K562 (cell line): ENCODE measurements at regions not wholly inside any gene's neighbourhood (a gene's known extent, or its start where the extent isn't known, plus 50 kb on each side); places are given as distances from the start of the nearest gene placed in this dataset.

Source experiments
- ATAC-seq: fragments of 200-7000 bp; cut with Tn5 transposase; 3 replicates; pipeline ENCODE4 v1.9.1; 2020; ENCODE audit warnings: moderate library complexity
- BruUV-seq: library from RNA; stranded (reverse); fragments of 400-500 nt; replicated peaks from 2 replicates; lab custom pipeline; 2021; lab: Mats Ljungman, UMichigan
- CTCF ChIA-PET: fragments of 300-600 bp; formaldehyde crosslinking; extraction: SDS; loops from one replicate; lab custom pipeline; 2021; ENCODE audit warnings: low intra/inter-chr PET ratio; lab: Yijun Ruan, JAX
- POLR2A ChIA-PET: fragments of 300-600, 350-650 bp; sonication (Branson Sonifier 250); formaldehyde crosslinking; extraction: SDS; loops from one replicate; lab custom pipeline; 2021; ENCODE audit warnings: antibody characterized with exemption, inconsistent platforms; lab: Yijun Ruan, JAX
- DNase-seq, 4 experiments: peaks; one replicate each; pipeline versions ENCODE4 v3.0.0 to v3.0.0-alpha.2; 2011 to 2018; ENCODE audit warnings: low spot score in 3 of 4, mixed read lengths in 3 of 4; ENCODE audit errors: extremely low read depth in 1 of 4
- FAIRE-seq: peaks from 2 replicates; lab custom pipeline; 2011; peaks lifted over from hg19 to GRCh38; lab: Jason Lieb, UNC
- H2AFZ ChIP-seq: 2 replicates; pipeline ENCODE4 v1.6.0; 2011; ENCODE audit warnings: low read depth, low read length, control low read depth, inconsistent platforms
- H3K27ac ChIP-seq: fragments of 200-600 bp; 3 replicates; pipeline ENCODE4 v1.8.0; 2011; ENCODE audit warnings: low read depth, mild to moderate bottlenecking, control low read depth, inconsistent platforms, low read length, moderate library complexity, mixed read lengths; ENCODE audit errors: extremely low read depth
- H3K27me3 ChIP-seq, 2 experiments: fragments of 300-600 bp in 1 of 2; 2 replicates in 1 of 2; 3 replicates in 1 of 2; pipeline versions ENCODE4 v1.6.0 to v1.8.0; 2011; ENCODE audit warnings: inconsistent platforms in 2 of 2, low read length in 2 of 2, mild to moderate bottlenecking in 1 of 2, mixed read lengths in 1 of 2, moderate library complexity in 1 of 2; ENCODE audit not compliant: control insufficient read depth in 2 of 2, insufficient read depth in 2 of 2
- H3K36me3 ChIP-seq: fragments of 300-600 bp; 3 replicates; pipeline ENCODE4 v1.8.0; 2011; ENCODE audit warnings: mild to moderate bottlenecking, low read length, inconsistent platforms; ENCODE audit not compliant: control insufficient read depth, insufficient read depth
- H3K4me1 ChIP-seq, 2 experiments: fragments of 200-600 bp in 1 of 2; replicated peaks in 1 of 2; 2 replicates in 1 of 2; 3 replicates in 1 of 2; pipeline versions ENCODE4 v1.5.1 to v1.8.0; 2011; ENCODE audit warnings: inconsistent platforms in 2 of 2, low read length in 2 of 2, mild to moderate bottlenecking in 1 of 2, mixed read lengths in 1 of 2, moderate library complexity in 1 of 2; ENCODE audit not compliant: control insufficient read depth in 2 of 2, insufficient read depth in 2 of 2
- H3K4me2 ChIP-seq: 2 replicates; pipeline ENCODE4 v1.6.1; 2011; ENCODE audit warnings: low read length, control low read depth, inconsistent platforms, mixed read lengths; ENCODE audit not compliant: insufficient read depth
- H3K4me3 ChIP-seq: fragments of 200-600 bp; sonication (generic), shearing (Covaris generic); 2 replicates; pipeline ENCODE4 v1.5.1; 2016; ENCODE audit warnings: control low read depth, inconsistent platforms
- H3K79me2 ChIP-seq: fragments of 200-600 bp; 3 replicates; pipeline ENCODE4 v1.8.0; 2011; ENCODE audit warnings: low read length, inconsistent platforms; ENCODE audit not compliant: control insufficient read depth, insufficient read depth
- H3K9ac ChIP-seq, 2 experiments: 2 replicates each; pipeline versions ENCODE4 v1.6.0 to v1.6.1; 2011; ENCODE audit warnings: low read depth in 2 of 2, low read length in 2 of 2, control low read depth in 1 of 2, inconsistent platforms in 1 of 2, mild to moderate bottlenecking in 1 of 2, mixed read lengths in 1 of 2; ENCODE audit not compliant: insufficient read depth in 1 of 2
- H3K9me1 ChIP-seq: one replicate; pipeline ENCODE4 v1.6.0; 2011; ENCODE audit warnings: inconsistent platforms, mild to moderate bottlenecking, low read length, moderate library complexity; ENCODE audit not compliant: control insufficient read depth, insufficient read depth
- H3K9me3 ChIP-seq: replicated peaks from 2 replicates; pipeline ENCODE4 v1.5.1; 2011; ENCODE audit warnings: low read depth, low read length, inconsistent platforms; ENCODE audit not compliant: control insufficient read depth, insufficient read depth
- H4K20me1 ChIP-seq: replicated peaks from 2 replicates; pipeline ENCODE4 v1.6.1; 2011; ENCODE audit warnings: low read length, inconsistent platforms, mixed read lengths; ENCODE audit not compliant: control insufficient read depth, insufficient read depth
- CREB1 ChIP-seq, 2 experiments: sonication (generic) in 1 of 2; formaldehyde crosslinking in 1 of 2; IDR thresholded peaks; 2 replicates each; pipeline versions ENCODE4 v1.6.1 to v1.8.0; 2012 to 2022; ENCODE audit warnings: inconsistent platforms in 1 of 2, mild to moderate bottlenecking in 1 of 2, missing genetic modification reagents in 1 of 2, moderate library complexity in 1 of 2
- ETS2 ChIP-seq: IDR thresholded peaks from 2 replicates; pipeline ENCODE4 v1.6.1; 2016; ENCODE audit warnings: borderline replicate concordance, missing genetic modification characterization, mild to moderate bottlenecking, moderate library complexity, missing compliant biosample characterization; ENCODE audit not compliant: poor library complexity, severe bottlenecking
- GTF2E2 ChIP-seq: fragments of 200-800 bp; sonication (Bioruptor generic); IDR thresholded peaks from 2 replicates; pipeline ENCODE4 v1.6.1; 2016; ENCODE audit warnings: missing genetic modification characterization, missing compliant biosample characterization
- HLTF ChIP-seq: fragments of 450-650 bp; IDR thresholded peaks from 2 replicates; pipeline ENCODE4 v1.6.1; 2016
- POU5F1 ChIP-seq: fragments of 150-350 bp; IDR thresholded peaks from 2 replicates; pipeline ENCODE4 v1.6.1; 2014; ENCODE audit warnings: borderline replicate concordance, low read length, low read depth, mild to moderate bottlenecking; ENCODE audit not compliant: partially characterized antibody
- SRF ChIP-seq, 2 experiments: fragments of 250-450, 450-650 bp in 1 of 2; sonication (Bioruptor Pico) in 1 of 2; sonication (generic) in 1 of 2; formaldehyde crosslinking; IDR thresholded peaks; 2 replicates each; pipeline versions ENCODE4 v1.5.0 to v1.5.1; 2020 to 2022; ENCODE audit warnings: mild to moderate bottlenecking in 1 of 2, missing genetic modification reagents in 1 of 2
- WGBS: fragments of 100-300 bp; shearing (Covaris generic); methylation state at CpG from one replicate; pipeline ENCODE4 v1.1.6; 2016; ENCODE audit warnings: low coverage, mixed read lengths; ENCODE audit not compliant: insufficient coverage; ENCODE audit errors: missing lambda C conversion rate; 5-methylcytosine and 5-hydroxymethylcytosine counted together
- in situ Hi-C: fragments of 300-500 bp; cut with MboI; formaldehyde crosslinking; loops from 4 replicates; pipeline ENCODE4 v1.15.0; 2018; ENCODE audit warnings: inconsistent platforms, mixed read lengths
- intact Hi-C: fragments of 100-400 bp; cut with micrococcal nuclease; formaldehyde crosslinking; loops from 2 replicates; pipeline ENCODE4 v1.14.2; 2022
- TF ChIP-seq, protein P1 (sequence below): fragments of 450-650 bp; conservative IDR thresholded peaks from 2 replicates; pipeline ENCODE4 v1.6.1; 2016; ENCODE audit warnings: missing genetic modification characterization, low read depth, mild to moderate bottlenecking, control low read depth, missing compliant biosample characterization
- TF ChIP-seq, protein P2 (sequence below): fragments of 200-600 bp; sonication (generic); IDR thresholded peaks from one replicate; pipeline ENCODE4 v1.6.1; 2012; ENCODE audit warnings: mild to moderate bottlenecking, low read depth, low read length, inconsistent platforms

DNA sequence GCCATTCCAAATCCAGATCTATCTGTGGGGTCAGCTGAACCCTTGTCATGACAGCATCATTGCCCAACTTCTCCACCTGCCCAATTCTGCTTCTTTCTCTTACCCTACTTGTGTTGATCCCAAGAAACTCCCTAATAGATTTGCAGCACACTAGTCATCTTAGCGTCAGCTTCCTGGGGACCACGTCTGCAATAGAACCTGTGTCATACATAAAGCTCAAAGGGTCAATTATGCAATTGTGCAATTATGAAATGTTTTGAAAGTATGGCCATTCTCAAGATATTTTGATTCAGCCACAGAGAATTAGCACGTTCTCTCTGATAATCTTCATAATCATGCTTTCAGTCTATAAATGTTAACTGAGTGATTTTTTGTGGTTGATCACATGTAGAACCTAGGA is 87.4 kb upstream of the PAPPA start (continued):
- TF ChIP-seq, protein P1, sequence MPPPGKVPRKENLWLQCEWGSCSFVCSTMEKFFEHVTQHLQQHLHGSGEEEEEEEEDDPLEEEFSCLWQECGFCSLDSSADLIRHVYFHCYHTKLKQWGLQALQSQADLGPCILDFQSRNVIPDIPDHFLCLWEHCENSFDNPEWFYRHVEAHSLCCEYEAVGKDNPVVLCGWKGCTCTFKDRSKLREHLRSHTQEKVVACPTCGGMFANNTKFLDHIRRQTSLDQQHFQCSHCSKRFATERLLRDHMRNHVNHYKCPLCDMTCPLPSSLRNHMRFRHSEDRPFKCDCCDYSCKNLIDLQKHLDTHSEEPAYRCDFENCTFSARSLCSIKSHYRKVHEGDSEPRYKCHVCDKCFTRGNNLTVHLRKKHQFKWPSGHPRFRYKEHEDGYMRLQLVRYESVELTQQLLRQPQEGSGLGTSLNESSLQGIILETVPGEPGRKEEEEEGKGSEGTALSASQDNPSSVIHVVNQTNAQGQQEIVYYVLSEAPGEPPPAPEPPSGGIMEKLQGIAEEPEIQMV (tag) = no peak
- TF ChIP-seq SRF (CRISPR knock-in tag; IDR thresholded peaks at IDR 0.05) = no peak
- no peak for TF ChIP-seq POU5F1
- no peak for TF ChIP-seq ETS2
- TF ChIP-seq CREB1 (IDR thresholded peaks at IDR 0.05) = no peak
- no peak for TF ChIP-seq CREB1 (CRISPR knock-in tag; IDR thresholded peaks at IDR 0.05)
- TF ChIP-seq HLTF = no peak
- no peak for TF ChIP-seq GTF2E2 (tag)

DNA sequence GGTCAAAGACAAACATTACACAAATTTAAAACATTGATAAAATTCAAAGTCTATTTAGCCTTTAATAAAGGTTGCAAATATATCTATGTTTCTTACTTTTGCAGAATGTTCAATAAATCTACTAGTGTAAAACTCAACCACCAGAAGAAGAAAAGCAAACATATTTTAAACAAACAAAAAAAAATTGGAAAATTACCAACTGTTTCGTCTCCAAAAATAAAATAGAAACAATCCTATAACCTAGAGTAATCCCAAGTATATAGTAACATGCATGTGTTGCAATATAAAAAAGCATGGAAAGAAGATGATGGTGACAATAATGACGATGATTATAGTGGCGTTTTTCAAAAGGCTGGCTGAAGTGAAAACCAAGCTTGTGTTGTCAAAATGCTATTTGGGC is 86.0 kb upstream of the PAPPA start:
- ATAC-seq = no peak
- Histone ChIP-seq H3K4me2 (no peak overlapping the region), H3K36me3 (no peaks in the 10 kb centered on the region), H3K27me3 (no peaks in the 10 kb centered on the region), H3K9ac (no peak overlapping the region), H3K27ac (no peak overlapping the region), H2AFZ (no peak overlapping the region), H3K4me3 (no peak overlapping the region), H3K79me2 (no peaks in the 10 kb centered on the region), H4K20me1 (no peaks in the 10 kb centered on the region), H3K9me1 (no peaks in the 10 kb centered on the region), H3K9me3 (no peaks in the 10 kb centered on the region), H3K4me1 (no peaks in the 10 kb centered on the region)
- ChIA-PET POLR2A (no interaction called here), CTCF (no interaction called here)
- FAIRE-seq = no peak
- no TSS peak for BruUV-seq
- DNase-seq = no peak
- in situ Hi-C loops = no loop called here
- intact Hi-C loops = no loop called here
- 0% methylated on average over 3 of the region's 3 CpGs for WGBS
- TF ChIP-seq, protein P2, sequence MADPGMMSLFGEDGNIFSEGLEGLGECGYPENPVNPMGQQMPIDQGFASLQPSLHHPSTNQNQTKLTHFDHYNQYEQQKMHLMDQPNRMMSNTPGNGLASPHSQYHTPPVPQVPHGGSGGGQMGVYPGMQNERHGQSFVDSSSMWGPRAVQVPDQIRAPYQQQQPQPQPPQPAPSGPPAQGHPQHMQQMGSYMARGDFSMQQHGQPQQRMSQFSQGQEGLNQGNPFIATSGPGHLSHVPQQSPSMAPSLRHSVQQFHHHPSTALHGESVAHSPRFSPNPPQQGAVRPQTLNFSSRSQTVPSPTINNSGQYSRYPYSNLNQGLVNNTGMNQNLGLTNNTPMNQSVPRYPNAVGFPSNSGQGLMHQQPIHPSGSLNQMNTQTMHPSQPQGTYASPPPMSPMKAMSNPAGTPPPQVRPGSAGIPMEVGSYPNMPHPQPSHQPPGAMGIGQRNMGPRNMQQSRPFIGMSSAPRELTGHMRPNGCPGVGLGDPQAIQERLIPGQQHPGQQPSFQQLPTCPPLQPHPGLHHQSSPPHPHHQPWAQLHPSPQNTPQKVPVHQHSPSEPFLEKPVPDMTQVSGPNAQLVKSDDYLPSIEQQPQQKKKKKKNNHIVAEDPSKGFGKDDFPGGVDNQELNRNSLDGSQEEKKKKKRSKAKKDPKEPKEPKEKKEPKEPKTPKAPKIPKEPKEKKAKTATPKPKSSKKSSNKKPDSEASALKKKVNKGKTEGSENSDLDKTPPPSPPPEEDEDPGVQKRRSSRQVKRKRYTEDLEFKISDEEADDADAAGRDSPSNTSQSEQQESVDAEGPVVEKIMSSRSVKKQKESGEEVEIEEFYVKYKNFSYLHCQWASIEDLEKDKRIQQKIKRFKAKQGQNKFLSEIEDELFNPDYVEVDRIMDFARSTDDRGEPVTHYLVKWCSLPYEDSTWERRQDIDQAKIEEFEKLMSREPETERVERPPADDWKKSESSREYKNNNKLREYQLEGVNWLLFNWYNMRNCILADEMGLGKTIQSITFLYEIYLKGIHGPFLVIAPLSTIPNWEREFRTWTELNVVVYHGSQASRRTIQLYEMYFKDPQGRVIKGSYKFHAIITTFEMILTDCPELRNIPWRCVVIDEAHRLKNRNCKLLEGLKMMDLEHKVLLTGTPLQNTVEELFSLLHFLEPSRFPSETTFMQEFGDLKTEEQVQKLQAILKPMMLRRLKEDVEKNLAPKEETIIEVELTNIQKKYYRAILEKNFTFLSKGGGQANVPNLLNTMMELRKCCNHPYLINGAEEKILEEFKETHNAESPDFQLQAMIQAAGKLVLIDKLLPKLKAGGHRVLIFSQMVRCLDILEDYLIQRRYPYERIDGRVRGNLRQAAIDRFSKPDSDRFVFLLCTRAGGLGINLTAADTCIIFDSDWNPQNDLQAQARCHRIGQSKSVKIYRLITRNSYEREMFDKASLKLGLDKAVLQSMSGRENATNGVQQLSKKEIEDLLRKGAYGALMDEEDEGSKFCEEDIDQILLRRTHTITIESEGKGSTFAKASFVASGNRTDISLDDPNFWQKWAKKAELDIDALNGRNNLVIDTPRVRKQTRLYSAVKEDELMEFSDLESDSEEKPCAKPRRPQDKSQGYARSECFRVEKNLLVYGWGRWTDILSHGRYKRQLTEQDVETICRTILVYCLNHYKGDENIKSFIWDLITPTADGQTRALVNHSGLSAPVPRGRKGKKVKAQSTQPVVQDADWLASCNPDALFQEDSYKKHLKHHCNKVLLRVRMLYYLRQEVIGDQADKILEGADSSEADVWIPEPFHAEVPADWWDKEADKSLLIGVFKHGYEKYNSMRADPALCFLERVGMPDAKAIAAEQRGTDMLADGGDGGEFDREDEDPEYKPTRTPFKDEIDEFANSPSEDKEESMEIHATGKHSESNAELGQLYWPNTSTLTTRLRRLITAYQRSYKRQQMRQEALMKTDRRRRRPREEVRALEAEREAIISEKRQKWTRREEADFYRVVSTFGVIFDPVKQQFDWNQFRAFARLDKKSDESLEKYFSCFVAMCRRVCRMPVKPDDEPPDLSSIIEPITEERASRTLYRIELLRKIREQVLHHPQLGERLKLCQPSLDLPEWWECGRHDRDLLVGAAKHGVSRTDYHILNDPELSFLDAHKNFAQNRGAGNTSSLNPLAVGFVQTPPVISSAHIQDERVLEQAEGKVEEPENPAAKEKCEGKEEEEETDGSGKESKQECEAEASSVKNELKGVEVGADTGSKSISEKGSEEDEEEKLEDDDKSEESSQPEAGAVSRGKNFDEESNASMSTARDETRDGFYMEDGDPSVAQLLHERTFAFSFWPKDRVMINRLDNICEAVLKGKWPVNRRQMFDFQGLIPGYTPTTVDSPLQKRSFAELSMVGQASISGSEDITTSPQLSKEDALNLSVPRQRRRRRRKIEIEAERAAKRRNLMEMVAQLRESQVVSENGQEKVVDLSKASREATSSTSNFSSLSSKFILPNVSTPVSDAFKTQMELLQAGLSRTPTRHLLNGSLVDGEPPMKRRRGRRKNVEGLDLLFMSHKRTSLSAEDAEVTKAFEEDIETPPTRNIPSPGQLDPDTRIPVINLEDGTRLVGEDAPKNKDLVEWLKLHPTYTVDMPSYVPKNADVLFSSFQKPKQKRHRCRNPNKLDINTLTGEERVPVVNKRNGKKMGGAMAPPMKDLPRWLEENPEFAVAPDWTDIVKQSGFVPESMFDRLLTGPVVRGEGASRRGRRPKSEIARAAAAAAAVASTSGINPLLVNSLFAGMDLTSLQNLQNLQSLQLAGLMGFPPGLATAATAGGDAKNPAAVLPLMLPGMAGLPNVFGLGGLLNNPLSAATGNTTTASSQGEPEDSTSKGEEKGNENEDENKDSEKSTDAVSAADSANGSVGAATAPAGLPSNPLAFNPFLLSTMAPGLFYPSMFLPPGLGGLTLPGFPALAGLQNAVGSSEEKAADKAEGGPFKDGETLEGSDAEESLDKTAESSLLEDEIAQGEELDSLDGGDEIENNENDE = no peak
